HG02973 (cell line): ENCODE measurements at regions not wholly inside any gene's neighbourhood (a gene's known extent, or its start where the extent isn't known, plus 50 kb on each side); places are given as distances from the start of the nearest gene placed in this dataset.

Experiments used
- ATAC-seq: cut with Tn5 transposase; IDR thresholded peaks from one replicate; pipeline ENCODE4 v1.9.1; 2021; ENCODE audit warnings: moderate library complexity; ENCODE audit not compliant: unreplicated experiment

- no peak for ATAC-seq
These were observed 636.2 kb upstream of the SEMA6A start for GRCh38 chr5:117210796-117211195.

- no peak for ATAC-seq
These were observed 634.9 kb upstream of the SEMA6A start for GRCh38 chr5:117209479-117209878.

GRCh38 chr5:117207088-117207668, 632.6 kb upstream of the SEMA6A start:
- ATAC-seq = no peak

- no peak for ATAC-seq
These were observed 631.3 kb upstream of the SEMA6A start for GRCh38 chr5:117205894-117206293.

- no peak for ATAC-seq
These were observed 630.6 kb upstream of the SEMA6A start for GRCh38 chr5:117204926-117205869.

- no peak for ATAC-seq
These were observed 629.8 kb upstream of the SEMA6A start for GRCh38 chr5:117204404-117204803.

GRCh38 chr5:117203584-117203983, 629.0 kb upstream of the SEMA6A start:
- no peak for ATAC-seq

- no peak for ATAC-seq
These were observed 626.4 kb upstream of the SEMA6A start for GRCh38 chr5:117201001-117201400.

GRCh38 chr5:117195076-117195475, 620.5 kb upstream of the SEMA6A start:
- no peak for ATAC-seq

GRCh38 chr5:117191251-117191650, 616.6 kb upstream of the SEMA6A start:
- ATAC-seq = no peak

GRCh38 chr5:117189784-117190183, 615.2 kb upstream of the SEMA6A start:
- no peak for ATAC-seq

- ATAC-seq = no peak
These were observed 613.6 kb upstream of the SEMA6A start for GRCh38 chr5:117188211-117188610.

- no peak for ATAC-seq
These were observed 612.1 kb upstream of the SEMA6A start for GRCh38 chr5:117186751-117187150.

- no peak for ATAC-seq
These were observed 608.7 kb upstream of the SEMA6A start for GRCh38 chr5:117183326-117183725.

GRCh38 chr5:117182104-117182503, 607.5 kb upstream of the SEMA6A start:
- ATAC-seq = no peak

GRCh38 chr5:117177302-117177701, 602.7 kb upstream of the SEMA6A start:
- ATAC-seq = no peak

- no peak for ATAC-seq
These were observed 590.4 kb upstream of the SEMA6A start for GRCh38 chr5:117165068-117165467.

GRCh38 chr5:117161718-117162335, 587.2 kb upstream of the SEMA6A start:
- no peak for ATAC-seq

- no peak for ATAC-seq
These were observed 585.8 kb upstream of the SEMA6A start for GRCh38 chr5:117160391-117160790.

- no peak for ATAC-seq
These were observed 574.7 kb upstream of the SEMA6A start for GRCh38 chr5:117149312-117149711.

- ATAC-seq = no peak
These were observed 569.5 kb upstream of the SEMA6A start for GRCh38 chr5:117144086-117144485.

- no peak for ATAC-seq
These were observed 568.8 kb upstream of the SEMA6A start for GRCh38 chr5:117143406-117143805.
